ENCODE measurements at regions not wholly inside any gene's neighbourhood (a gene's known extent, or its start where the extent isn't known, plus 50 kb on each side); places are given as distances from the start of the nearest gene placed in this dataset.

DNA sequence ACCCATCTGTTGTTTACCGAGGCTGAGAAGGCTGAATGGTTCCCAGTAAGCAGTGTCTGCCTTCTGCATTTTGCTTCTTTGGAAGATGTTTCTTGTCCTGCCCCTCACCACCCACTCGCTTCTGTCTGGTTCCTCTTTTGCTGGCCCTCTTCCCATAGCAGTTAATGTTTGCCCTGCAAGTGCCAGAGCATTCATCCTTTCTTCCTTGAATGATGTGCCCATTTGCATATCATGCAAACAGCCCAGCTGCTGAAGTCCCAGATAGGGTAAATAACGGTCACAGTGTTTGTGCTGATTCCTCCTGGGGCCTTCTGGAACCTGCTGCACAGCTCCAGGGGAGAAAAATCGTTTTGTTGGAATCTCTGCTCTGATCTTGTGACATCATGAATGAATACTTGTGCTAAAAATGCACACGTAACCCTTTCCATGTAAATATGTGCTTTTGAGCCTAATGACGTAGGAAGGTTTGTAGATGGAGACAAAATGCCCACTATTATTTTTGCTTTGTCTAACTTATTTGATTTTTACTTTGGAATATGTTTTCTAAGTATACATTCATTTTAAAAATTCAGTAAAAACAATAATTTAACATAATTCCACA, 381.0 kb downstream of the SOX2 start:
- TF ChIP-seq CTCF (conservative IDR thresholded peaks at IDR 0.05; ENCODE audit: control insufficient read depth, insufficient read depth, low read depth, low read length) = no peak
- no peak overlapping the region for H3K4me3 ChIP-seq (ENCODE audit: control insufficient read depth, low read depth, low read length)
- DNase-seq (ENCODE audit: low read depth) = no peak

- no peak for TF ChIP-seq CTCF (conservative IDR thresholded peaks at IDR 0.05; ENCODE audit: control insufficient read depth, insufficient read depth, low read depth, low read length)
- DNase-seq (ENCODE audit: low read depth) = no peak
- no peak overlapping the region for H3K4me3 ChIP-seq (ENCODE audit: control insufficient read depth, low read depth, low read length)
Measured at GRCh38 chr3:182094321-182094720, 382.6 kb downstream of the SOX2 start.

- no peak overlapping the region for H3K4me3 ChIP-seq (ENCODE audit: control insufficient read depth, low read depth, low read length)
- no peak for DNase-seq (ENCODE audit: low read depth)
- TF ChIP-seq CTCF (conservative IDR thresholded peaks at IDR 0.05; ENCODE audit: control insufficient read depth, insufficient read depth, low read depth, low read length) = no peak
Measured at GRCh38 chr3:182104881-182105280, 393.2 kb downstream of the SOX2 start.

GRCh38 chr3:182105875-182106274, 394.1 kb downstream of the SOX2 start:
- H3K4me3 ChIP-seq (ENCODE audit: control insufficient read depth, low read depth, low read length) = no peak overlapping the region
- DNase-seq (ENCODE audit: low read depth) = peak; percentile 31
- no peak for TF ChIP-seq CTCF (conservative IDR thresholded peaks at IDR 0.05; ENCODE audit: control insufficient read depth, insufficient read depth, low read depth, low read length)

DNA sequence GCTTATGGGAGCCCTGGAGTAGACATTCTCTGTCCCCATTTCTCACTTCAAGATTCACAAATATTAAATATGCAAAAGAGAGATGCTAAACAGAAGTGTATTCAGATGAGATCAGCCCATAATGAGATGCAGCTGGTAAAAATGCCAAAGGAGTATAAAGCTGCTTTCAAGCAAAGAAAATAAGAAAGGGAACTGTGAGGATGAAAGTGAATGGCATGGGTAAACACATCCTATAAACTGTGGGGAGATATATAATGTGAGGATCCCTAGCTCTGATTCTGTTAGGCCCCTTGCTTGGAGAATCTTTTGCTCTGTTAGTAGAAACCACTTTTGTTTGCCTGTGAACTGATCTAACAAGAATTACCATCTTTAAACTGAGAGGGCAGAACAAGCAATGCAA, 396.6 kb downstream of the SOX2 start:
- DNase-seq (ENCODE audit: low read depth) = no peak
- TF ChIP-seq CTCF (conservative IDR thresholded peaks at IDR 0.05; ENCODE audit: control insufficient read depth, insufficient read depth, low read depth, low read length) = no peak
- H3K4me3 ChIP-seq (ENCODE audit: control insufficient read depth, low read depth, low read length) = no peak overlapping the region

- no peak overlapping the region for H3K4me3 ChIP-seq (ENCODE audit: control insufficient read depth, low read depth, low read length)
- no peak for DNase-seq (ENCODE audit: low read depth)
- no peak for TF ChIP-seq CTCF (conservative IDR thresholded peaks at IDR 0.05; ENCODE audit: control insufficient read depth, insufficient read depth, low read depth, low read length)
Measured at GRCh38 chr3:182111967-182112366, 400.2 kb downstream of the SOX2 start.

Measured in fibroblast of mammary gland (primary cell).